AG09309 (cell line): ENCODE measurements at regions not wholly inside any gene's neighbourhood (a gene's known extent, or its start where the extent isn't known, plus 50 kb on each side); places are given as distances from the start of the nearest gene placed in this dataset.

Experiments used
- DNase-seq: peaks from one replicate; pipeline ENCODE4 v3.0.0-alpha.2; 2010; ENCODE audit warnings: low read depth
- H3K4me3 ChIP-seq: 2 replicates; pipeline ENCODE4 v1.5.1; 2011; ENCODE audit warnings: mild to moderate bottlenecking, low read depth, low read length, moderate library complexity; ENCODE audit not compliant: control insufficient read depth
- CTCF ChIP-seq: IDR thresholded peaks from 2 replicates; pipeline ENCODE4 v1.5.1; 2011; ENCODE audit warnings: mild to moderate bottlenecking, low read depth, low read length, inconsistent platforms; ENCODE audit not compliant: insufficient read depth, control insufficient read depth; ENCODE audit errors: missing control alignments

- DNase-seq: no peak
- TF ChIP-seq CTCF: no peak
- no peak overlapping the region for H3K4me3 ChIP-seq
Measured at GRCh38 chr10:8829592-8829991, 775.1 kb downstream of the GATA3 start.

DNA sequence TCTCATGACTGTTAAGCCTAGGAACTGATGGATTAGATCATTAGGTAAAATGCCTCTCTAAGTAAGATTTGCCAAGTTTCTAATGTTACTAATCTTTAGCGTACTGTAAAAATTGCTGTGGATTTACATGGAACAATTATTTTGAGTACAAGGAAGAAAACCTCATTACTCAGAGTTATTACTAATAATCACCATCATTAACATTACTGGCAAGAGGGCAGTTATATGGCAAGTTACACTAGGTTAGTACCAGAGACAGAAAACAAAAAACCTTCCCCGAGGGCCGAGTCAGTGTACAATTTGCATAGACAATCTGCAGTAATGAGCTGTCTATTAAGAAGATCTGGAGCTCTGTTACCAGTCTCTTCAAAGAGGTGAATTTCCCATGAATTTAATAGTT, 775.6 kb downstream of the GATA3 start:
- no peak overlapping the region for H3K4me3 ChIP-seq
- DNase-seq: no peak
- no peak for TF ChIP-seq CTCF

- no peak for DNase-seq
- no peak overlapping the region for H3K4me3 ChIP-seq
- TF ChIP-seq CTCF: no peak
Measured at GRCh38 chr10:8830876-8831275, 776.4 kb downstream of the GATA3 start.

DNA sequence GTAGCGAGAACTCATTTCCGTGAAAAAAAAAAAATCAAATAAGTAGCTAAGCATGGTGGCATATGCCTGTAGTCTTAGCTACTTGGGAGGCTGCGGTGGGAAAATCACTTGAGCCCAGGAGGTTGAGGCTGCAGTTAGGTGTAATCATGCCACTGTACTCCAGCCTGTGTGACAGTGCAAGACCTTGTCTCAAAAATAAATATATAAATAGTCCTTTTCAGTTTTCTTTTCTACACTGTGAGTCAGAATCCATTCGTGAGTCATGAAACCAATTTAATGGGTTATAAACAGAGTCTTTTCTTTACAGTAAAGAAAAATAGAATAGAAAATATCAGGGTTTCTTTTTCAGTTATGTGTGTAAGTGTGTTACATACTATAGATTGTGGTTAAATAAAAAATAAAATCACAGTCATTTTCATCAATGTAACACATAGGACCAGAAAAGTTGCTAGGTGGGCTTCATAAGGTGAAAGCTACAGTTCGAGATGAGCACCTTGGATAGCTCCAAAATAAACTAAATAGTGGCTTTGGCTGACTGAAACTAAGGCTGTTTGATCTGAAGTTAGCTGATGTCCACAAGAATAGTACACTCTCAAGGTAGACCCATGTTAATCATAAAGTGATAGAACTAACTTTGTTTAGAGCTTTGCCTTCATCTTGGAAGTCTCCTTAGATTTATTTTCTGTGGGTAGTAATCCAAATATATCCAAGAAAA, 781.1 kb downstream of the GATA3 start:
- no peak overlapping the region for H3K4me3 ChIP-seq
- TF ChIP-seq CTCF: no peak
- DNase-seq: no peak

DNA sequence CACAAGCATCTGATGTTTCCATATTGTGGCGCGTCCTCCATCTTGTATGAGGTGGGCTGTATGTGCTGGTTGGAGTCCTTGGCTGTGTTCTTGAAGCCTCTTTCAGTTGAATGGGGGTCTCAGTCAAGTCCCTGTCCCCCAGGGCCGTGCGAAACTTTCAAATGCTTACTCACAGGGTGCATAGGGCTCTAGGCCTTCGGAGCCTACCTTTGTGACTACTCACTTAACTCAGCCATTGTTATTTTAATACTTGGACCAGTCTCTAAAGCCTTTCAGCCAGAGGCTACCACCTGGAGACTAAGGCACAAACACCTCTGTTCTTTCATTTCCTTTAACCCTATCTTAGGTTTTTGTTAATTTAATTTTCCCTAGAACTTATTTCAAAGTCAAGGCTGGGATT, 785.9 kb downstream of the GATA3 start:
- TF ChIP-seq CTCF: no peak
- no peak overlapping the region for H3K4me3 ChIP-seq
- DNase-seq: no peak

DNA sequence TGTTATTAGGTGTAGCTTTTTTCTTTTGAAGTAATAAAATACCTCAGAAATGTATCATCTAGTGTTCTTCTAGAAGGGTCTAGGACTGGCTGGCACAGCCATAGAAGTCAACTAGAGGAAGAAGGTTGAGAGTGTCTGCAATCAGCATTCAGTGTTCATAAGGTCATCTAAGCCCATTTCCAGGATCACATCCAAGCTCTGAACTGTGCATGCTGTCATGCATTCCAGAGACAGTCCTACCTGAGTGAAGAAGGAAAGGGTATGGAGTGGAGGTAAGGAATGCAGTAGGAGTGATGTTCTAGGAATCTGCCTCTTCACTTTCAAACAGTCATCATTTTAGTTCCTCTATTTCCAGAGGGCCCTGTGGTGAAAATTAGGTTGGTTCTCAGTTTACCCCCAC, 789.7 kb downstream of the GATA3 start:
- TF ChIP-seq CTCF: no peak
- H3K4me3 ChIP-seq: no peak overlapping the region
- no peak for DNase-seq
